GM23248 (cell line): ENCODE measurements at regions not wholly inside any gene's neighbourhood (a gene's known extent, or its start where the extent isn't known, plus 50 kb on each side); places are given as distances from the start of the nearest gene placed in this dataset.

Source experiments
- DNase-seq: peaks from one replicate; pipeline ENCODE4 v3.0.0-alpha.2; 2015
- H2AFZ ChIP-seq: fragments of 200-600 bp; sonication (generic); 2 replicates; pipeline ENCODE4 v1.6.1; 2016; ENCODE audit warnings: antibody characterized with exemption
- H3F3A ChIP-seq: fragments of 200-600 bp; sonication (generic); 2 replicates; pipeline ENCODE4 v1.6.1; 2016; ENCODE audit warnings: mild to moderate bottlenecking, antibody characterized with exemption, mixed run types; ENCODE audit not compliant: insufficient read depth
- H3K27ac ChIP-seq: fragments of 200-600 bp; sonication (generic); 2 replicates; pipeline ENCODE4 v1.5.1; 2016; ENCODE audit warnings: mild to moderate bottlenecking
- H3K27me3 ChIP-seq: fragments of 200-600 bp; sonication (generic); replicated peaks from 2 replicates; pipeline ENCODE4 v1.6.1; 2016; ENCODE audit warnings: mild to moderate bottlenecking; ENCODE audit not compliant: insufficient read depth
- H3K36me3 ChIP-seq: fragments of 200-600 bp; sonication (generic); 2 replicates; pipeline ENCODE4 v1.6.1; 2016; ENCODE audit warnings: low read depth, mild to moderate bottlenecking
- H3K4me1 ChIP-seq: fragments of 200-600 bp; sonication (generic); 2 replicates; pipeline ENCODE4 v1.6.1; 2016; ENCODE audit warnings: mild to moderate bottlenecking; ENCODE audit not compliant: insufficient read depth
- H3K4me2 ChIP-seq: fragments of 200-600 bp; sonication (generic); one replicate; pipeline ENCODE4 v1.6.1; 2016; ENCODE audit warnings: mild to moderate bottlenecking; ENCODE audit not compliant: unreplicated experiment
- H3K4me3 ChIP-seq: fragments of 200-600 bp; sonication (generic); 2 replicates; pipeline ENCODE4 v1.5.1; 2016; ENCODE audit warnings: mild to moderate bottlenecking
- H3K79me2 ChIP-seq: fragments of 200-600 bp; sonication (generic); 2 replicates; pipeline ENCODE4 v1.6.1; 2016; ENCODE audit warnings: mild to moderate bottlenecking; ENCODE audit not compliant: insufficient read depth
- H3K9ac ChIP-seq: fragments of 200-600 bp; sonication (generic); 2 replicates; pipeline ENCODE4 v1.6.1; 2016; ENCODE audit warnings: mild to moderate bottlenecking
- H3K9me2 ChIP-seq: fragments of 200-600 bp; sonication (generic); 2 replicates; pipeline ENCODE4 v1.6.1; 2016; ENCODE audit warnings: mixed run types, mild to moderate bottlenecking, moderate library complexity; ENCODE audit not compliant: insufficient read depth
- H3K9me3 ChIP-seq: fragments of 200-600 bp; sonication (generic); one replicate; pipeline ENCODE4 v1.6.1; 2017; ENCODE audit warnings: low read depth
- H4K20me1 ChIP-seq: fragments of 200-600 bp; sonication (generic); 2 replicates; pipeline ENCODE4 v1.6.0; 2016; ENCODE audit not compliant: insufficient read depth
- EZH2 ChIP-seq: fragments of 200-600 bp; sonication (generic); IDR thresholded peaks from 2 replicates; pipeline ENCODE4 v1.6.1; 2018; ENCODE audit warnings: antibody characterized with exemption, mild to moderate bottlenecking; ENCODE audit not compliant: insufficient read depth, poor library complexity, severe bottlenecking
- EZH2phosphoT487 ChIP-seq: fragments of 200-600 bp; sonication (generic); IDR thresholded peaks from 2 replicates; pipeline ENCODE4 v1.6.1; 2018; ENCODE audit warnings: antibody characterized with exemption, moderate library complexity, mild to moderate bottlenecking, low read depth; ENCODE audit not compliant: insufficient read depth
- WGBS, 2 experiments: methylation state at CpG; one replicate each; pipeline ENCODE4 v1.1.6; 2015 to 2017; ENCODE audit warnings: low lambda C conversion rate in 2 of 2, low coverage in 1 of 2; ENCODE audit errors: missing lambda C conversion rate in 2 of 2; 5-methylcytosine and 5-hydroxymethylcytosine counted together
- in situ Hi-C: fragments of 300-500 bp; cut with MboI; formaldehyde crosslinking; loops from 2 replicates; pipeline ENCODE4 v1.15.0; 2020

GRCh38 chr12:66910366-66910974 is 231.6 kb upstream of the GRIP1 start:
- Histone ChIP-seq H3K27me3 (no peaks in the 10 kb centered on the region), H3K4me2 (no peak overlapping the region), H3K4me3 (no peak overlapping the region), H4K20me1 (no peaks in the 10 kb centered on the region), H2AFZ (no peak overlapping the region), H3K36me3 (no peaks in the 10 kb centered on the region), H3F3A (no peaks in the 10 kb centered on the region), H3K27ac (no peak overlapping the region), H3K79me2 (no peaks in the 10 kb centered on the region), H3K9me3 (no peaks in the 10 kb centered on the region), H3K9me2 (0 out of 2 replicates have a peak, but pooled peaks cover 3% of the 10 kb centered on the region), H3K9ac (no peak overlapping the region), H3K4me1 (no peaks in the 10 kb centered on the region)
- 35 to 38% methylated on average over 7 of the region's 7 CpGs for WGBS, 2 experiments
- TF ChIP-seq EZH2phosphoT487 = no peak
- no peak for TF ChIP-seq EZH2
- no peak for DNase-seq
- in situ Hi-C loops = no loop called here

GRCh38 chr12:66915306-66915904 is 236.5 kb upstream of the GRIP1 start:
- 0 out of 2 replicates have a peak, but pooled peaks cover 3% of the 10 kb centered on the region for H3K9me2 ChIP-seq
- in situ Hi-C loops = no loop called here
- H3F3A ChIP-seq = no peaks in the 10 kb centered on the region
- TF ChIP-seq EZH2phosphoT487 = no peak
- TF ChIP-seq EZH2 = no peak
- WGBS, 2 experiments = 1 to 5% methylated on average over 6 of the region's 6 CpGs
- DNase-seq = no peak
- H3K27me3 ChIP-seq = no peaks in the 10 kb centered on the region
- no peak overlapping the region for H3K27ac ChIP-seq
- no peak overlapping the region for H3K4me3 ChIP-seq
- H3K36me3 ChIP-seq = no peaks in the 10 kb centered on the region
- H4K20me1 ChIP-seq = no peaks in the 10 kb centered on the region
- no peaks in the 10 kb centered on the region for H3K9me3 ChIP-seq
- H3K79me2 ChIP-seq = no peaks in the 10 kb centered on the region
- no peaks in the 10 kb centered on the region for H3K4me1 ChIP-seq
- no peak overlapping the region for H2AFZ ChIP-seq
- no peak overlapping the region for H3K4me2 ChIP-seq
- H3K9ac ChIP-seq = no peak overlapping the region

DNA sequence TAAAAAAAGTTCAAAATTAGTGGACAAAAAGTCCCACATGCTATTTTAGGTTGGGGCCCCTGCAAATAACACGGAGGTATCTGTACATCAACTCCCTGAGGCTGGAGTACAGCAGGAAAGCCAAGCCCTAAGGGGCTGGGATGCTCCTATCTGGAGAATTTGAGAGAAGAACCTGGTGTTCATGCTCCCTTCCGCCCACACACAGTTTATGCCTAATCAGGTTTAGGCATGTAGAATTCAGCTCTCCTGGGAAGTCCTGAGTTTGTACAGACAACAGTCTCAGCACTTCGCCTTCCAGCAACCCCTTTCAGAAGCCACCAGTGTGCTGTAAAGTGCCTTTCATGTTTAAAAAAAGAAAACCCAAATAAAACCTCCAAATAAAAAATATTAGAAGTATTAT is 237.3 kb upstream of the GRIP1 start:
- H3K27ac ChIP-seq = no peak overlapping the region

DNA sequence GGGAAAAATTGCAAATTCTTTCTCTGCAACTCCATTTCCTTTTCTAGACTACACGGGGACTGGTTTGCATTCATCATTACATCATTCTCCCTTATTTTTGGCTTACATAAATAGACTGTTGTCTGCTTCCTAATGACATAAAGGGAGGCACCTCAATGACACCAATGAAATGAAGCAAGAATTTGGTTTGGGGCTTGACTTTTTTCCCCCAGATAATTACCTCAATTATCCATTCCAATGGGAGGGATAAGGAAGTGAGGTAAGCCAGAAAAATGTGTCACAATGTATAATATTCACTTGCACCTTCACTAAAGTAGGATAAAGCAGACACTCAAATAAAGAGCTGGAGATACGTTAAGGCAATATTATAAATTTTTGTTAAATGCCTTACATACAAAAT is 240.6 kb upstream of the GRIP1 start:
- Histone ChIP-seq H3K4me3 (no peak overlapping the region), H2AFZ (no peak overlapping the region), H4K20me1 (no peaks in the 10 kb centered on the region), H3F3A (no peaks in the 10 kb centered on the region), H3K36me3 (no peaks in the 10 kb centered on the region), H3K9me2 (no peaks in the 10 kb centered on the region), H3K4me1 (no peaks in the 10 kb centered on the region), H3K4me2 (no peak overlapping the region), H3K79me2 (no peaks in the 10 kb centered on the region), H3K9me3 (no peaks in the 10 kb centered on the region), H3K27ac (no peak overlapping the region), H3K27me3 (no peaks in the 10 kb centered on the region), H3K9ac (no peak overlapping the region)
- in situ Hi-C loops = no loop called here
- TF ChIP-seq EZH2phosphoT487 = no peak
- no peak for TF ChIP-seq EZH2
- WGBS, 2 experiments = 23% methylated on average over 2 of the region's 2 CpGs
- no peak for DNase-seq

More for the DNA sequence above, 237.3 kb upstream of the GRIP1 start:
- WGBS, 2 experiments = 16 to 27% methylated on average over 3 of the region's 3 CpGs
- Histone ChIP-seq H3K9me3 (no peaks in the 10 kb centered on the region), H3K4me2 (no peak overlapping the region), H2AFZ (no peak overlapping the region), H3K36me3 (no peaks in the 10 kb centered on the region), H3K9ac (no peak overlapping the region), H3K9me2 (0 out of 2 replicates have a peak, but pooled peaks cover 3% of the 10 kb centered on the region), H3F3A (no peaks in the 10 kb centered on the region), H3K27me3 (no peaks in the 10 kb centered on the region), H3K79me2 (no peaks in the 10 kb centered on the region), H3K4me3 (no peak overlapping the region), H3K4me1 (no peaks in the 10 kb centered on the region), H4K20me1 (no peaks in the 10 kb centered on the region)
- no peak for DNase-seq
- no peak for TF ChIP-seq EZH2
- in situ Hi-C loops = no loop called here
